GM12878 (cell line): ENCODE measurements at regions not wholly inside any gene's neighbourhood (a gene's known extent, or its start where the extent isn't known, plus 50 kb on each side); places are given as distances from the start of the nearest gene placed in this dataset.

Experiments
- ATAC-seq: fragments of 200-7000 bp; cut with Tn5 transposase; 3 replicates; pipeline ENCODE4 v1.9.1; 2020; ENCODE audit warnings: mild to moderate bottlenecking, moderate library complexity
- BruUV-seq: library from RNA; stranded (reverse); fragments of 400-500 nt; replicated peaks from 2 replicates; lab custom pipeline; 2021; lab: Mats Ljungman, UMichigan
- CTCF ChIA-PET: fragments of 300-600 bp; sonication (Branson Sonifier 250); formaldehyde crosslinking; extraction: SDS; loops from one replicate; lab custom pipeline; 2021; ENCODE audit warnings: inconsistent platforms; lab: Yijun Ruan, JAX
- POLR2A ChIA-PET: fragments of 350-600 bp; formaldehyde crosslinking; extraction: SDS; loops from one replicate; lab custom pipeline; 2021; ENCODE audit warnings: inconsistent platforms; lab: Charles Lee
- RAD21 ChIA-PET: fragments of 300-600 bp; sonication (Branson Sonifier 250); formaldehyde crosslinking; loops from one replicate; lab custom pipeline; 2023; ENCODE audit warnings: antibody characterized with exemption; ENCODE audit not compliant: unreplicated experiment; lab: Charles Lee
- SMC1A ChIA-PET: fragments of 300-600 bp; sonication (Branson Sonifier 250); formaldehyde crosslinking; loops from one replicate; lab custom pipeline; 2023; ENCODE audit not compliant: unreplicated experiment, uncharacterized antibody; lab: Charles Lee
- DNase-seq: peaks from one replicate; pipeline ENCODE4 v3.0.0-alpha.2; 2011; ENCODE audit warnings: low read depth, low spot score
- FAIRE-seq: peaks from 3 replicates; lab custom pipeline; 2011; peaks lifted over from hg19 to GRCh38; lab: Jason Lieb, UNC
- H2AFZ ChIP-seq: 2 replicates; pipeline ENCODE4 v1.6.0; 2011; ENCODE audit warnings: low read depth, low read length, control low read depth; ENCODE audit not compliant: control insufficient read depth
- H3K27ac ChIP-seq: 2 replicates; pipeline ENCODE4 v1.5.1; 2011; ENCODE audit warnings: control low read depth; ENCODE audit not compliant: control insufficient read depth, insufficient read depth
- H3K27me3 ChIP-seq, 2 experiments: replicated peaks in 1 of 2; 2 replicates each; pipeline versions ENCODE4 v1.6.0 to v1.6.1; 2011; ENCODE audit warnings: low read length in 1 of 2; ENCODE audit not compliant: control insufficient read depth in 2 of 2, insufficient read depth in 2 of 2
- H3K36me3 ChIP-seq, 2 experiments: 2 replicates each; pipeline ENCODE4 v1.5.1; 2011; ENCODE audit warnings: low read length in 1 of 2; ENCODE audit not compliant: control insufficient read depth in 2 of 2, insufficient read depth in 2 of 2
- H3K4me1 ChIP-seq: 2 replicates; pipeline ENCODE4 v1.6.1; 2011; ENCODE audit warnings: mild to moderate bottlenecking, low read length, moderate library complexity, mixed read lengths; ENCODE audit not compliant: control insufficient read depth, insufficient read depth
- H3K4me2 ChIP-seq: 2 replicates; pipeline ENCODE4 v1.6.0; 2011; ENCODE audit warnings: control low read depth; ENCODE audit not compliant: control insufficient read depth, insufficient read depth
- H3K4me3 ChIP-seq: fragments of 200-600 bp; sonication (generic); 2 replicates; pipeline ENCODE4 v1.5.1; 2016
- H3K79me2 ChIP-seq: 2 replicates; pipeline ENCODE4 v1.6.0; 2011; ENCODE audit warnings: low read length; ENCODE audit not compliant: control insufficient read depth, insufficient read depth
- H3K9ac ChIP-seq: 2 replicates; pipeline ENCODE4 v1.8.0; 2011; ENCODE audit warnings: low read length, control low read depth, mixed read lengths; ENCODE audit not compliant: control insufficient read depth, insufficient read depth
- H3K9me3 ChIP-seq: replicated peaks from 3 replicates; pipeline ENCODE4 v1.5.1; 2011; ENCODE audit warnings: mild to moderate bottlenecking, low read length; ENCODE audit not compliant: control insufficient read depth, insufficient read depth
- H4K20me1 ChIP-seq: 2 replicates; pipeline ENCODE4 v1.6.0; 2011; ENCODE audit not compliant: control insufficient read depth, insufficient read depth
- BCL11A ChIP-seq: IDR thresholded peaks from 2 replicates; pipeline ENCODE4 v1.6.1; 2011; ENCODE audit warnings: low read depth, low read length
- CEBPB ChIP-seq, 2 experiments: fragments of 150-350 bp in 1 of 2; IDR thresholded peaks; 2 replicates each; pipeline ENCODE4 v1.6.1; 2012 to 2014; ENCODE audit warnings: low read depth in 2 of 2, low read length in 2 of 2, borderline replicate concordance in 1 of 2, inconsistent platforms in 1 of 2
- CHD1 ChIP-seq: IDR thresholded peaks from 2 replicates; pipeline ENCODE4 v1.6.1; 2012; ENCODE audit warnings: low read depth, low read length, improper control_type of control experiment
- JUND ChIP-seq: IDR thresholded peaks from 2 replicates; pipeline ENCODE4 v1.6.1; 2012; ENCODE audit warnings: low read depth, mild to moderate bottlenecking, low read length, improper control_type of control experiment, moderate library complexity
- NR2F1 ChIP-seq: fragments of 450-650 bp; conservative IDR thresholded peaks from 2 replicates; pipeline ENCODE4 v1.6.1; 2017; ENCODE audit warnings: mild to moderate bottlenecking
- PBX3 ChIP-seq: IDR thresholded peaks from 2 replicates; pipeline ENCODE4 v1.6.1; 2011; ENCODE audit warnings: mild to moderate bottlenecking, low read depth, low read length, moderate library complexity; ENCODE audit not compliant: insufficient replicate concordance
- SIX5 ChIP-seq: IDR thresholded peaks from 2 replicates; pipeline ENCODE4 v1.6.1; 2011; ENCODE audit warnings: mild to moderate bottlenecking, low read depth, low read length, moderate library complexity; ENCODE audit not compliant: severe bottlenecking
- SMAD5 ChIP-seq: IDR thresholded peaks from 2 replicates; pipeline ENCODE4 v1.6.1; 2016; ENCODE audit warnings: antibody characterized with exemption, low read depth
- SP1 ChIP-seq: IDR thresholded peaks from one replicate; pipeline ENCODE4 v1.6.1; 2011; ENCODE audit warnings: low read depth, low read length
- SREBF1 ChIP-seq: IDR thresholded peaks from 2 replicates; pipeline ENCODE4 v1.6.1; 2012; ENCODE audit warnings: mild to moderate bottlenecking, low read length
- STAT3 ChIP-seq: IDR thresholded peaks from 2 replicates; pipeline ENCODE4 v1.6.1; 2011; ENCODE audit warnings: low read depth, low read length, improper control_type of control experiment
- WRNIP1 ChIP-seq: IDR thresholded peaks from 2 replicates; pipeline ENCODE4 v1.6.1; 2011; ENCODE audit warnings: low read depth, low read length, improper control_type of control experiment, borderline replicate concordance
- ZNF207 ChIP-seq: fragments of 450-650 bp; IDR thresholded peaks from 2 replicates; pipeline ENCODE4 v1.6.1; 2014; ENCODE audit warnings: antibody characterized with exemption, mild to moderate bottlenecking, borderline replicate concordance
- WGBS: methylation state at CpG from one replicate; pipeline ENCODE4 v1.1.6; 2016; ENCODE audit warnings: low lambda C conversion rate; ENCODE audit not compliant: insufficient replicate concordance, insufficient coverage; ENCODE audit errors: missing lambda C conversion rate; 5-methylcytosine and 5-hydroxymethylcytosine counted together
- in situ Hi-C: fragments of 300-500 bp; cut with MboI; formaldehyde crosslinking; loops from 9 replicates; pipeline ENCODE4 v1.14.3; 2018; ENCODE audit warnings: mixed read lengths
- intact Hi-C: fragments of 100-400 bp; cut with micrococcal nuclease; formaldehyde crosslinking; loops from one replicate; pipeline ENCODE4 v1.14.2; 2022; ENCODE audit not compliant: unreplicated experiment

GRCh38 chr13:78772933-78773332 lies 114.0 kb upstream of the OBI1 start (continued):
- TF ChIP-seq WRNIP1 (no peak), SIX5 (no peak), JUND (no peak), SP1 (no peak), SMAD5 (no peak), STAT3 (no peak), PBX3 (no peak), NR2F1 (no peak)

- ChIA-PET CTCF (no interaction called here), POLR2A (no interaction called here), SMC1A (no interaction called here), RAD21 (no interaction called here)
- DNase-seq (no peak), ATAC-seq (no peak), FAIRE-seq (no peak)
- intact Hi-C loops (no loop called here), in situ Hi-C loops (no loop called here)
- H3K79me2 ChIP-seq: no peaks in the 10 kb centered on the region
- no peak overlapping the region for H3K4me3 ChIP-seq
- no peak for TF ChIP-seq SREBF1
- no peak for TF ChIP-seq CEBPB (IDR thresholded peaks at IDR 0.05; ENCODE audit: borderline replicate concordance in 1 of 2, low read depth in 2 of 2, low read length in 2 of 2)
- TF ChIP-seq JUND: no peak
- TF ChIP-seq SMAD5: no peak
- TF ChIP-seq BCL11A: no peak
- no peak for TF ChIP-seq CHD1
- no peak for TF ChIP-seq ZNF207
- no peaks in the 10 kb centered on the region for H3K4me1 ChIP-seq
- H2AFZ ChIP-seq: no peak overlapping the region
- WGBS: 78% methylated on average over 1 of the region's 1 CpG
- H3K27ac ChIP-seq: no peak overlapping the region
- no peaks in the 10 kb centered on the region for H4K20me1 ChIP-seq
- H3K9me3 ChIP-seq: no peaks in the 10 kb centered on the region
- BruUV-seq: no TSS peak
- no peak overlapping the region for H3K4me2 ChIP-seq
- no peaks in the 10 kb centered on the region for H3K27me3 ChIP-seq
- H3K36me3 ChIP-seq: no peaks in the 10 kb centered on the region
- H3K9ac ChIP-seq: no peak overlapping the region
Measured at GRCh38 chr13:78770601-78771000, 111.6 kb upstream of the OBI1 start.
